Panc1 (cell line): ENCODE measurements at regions not wholly inside any gene's neighbourhood (a gene's known extent, or its start where the extent isn't known, plus 50 kb on each side); places are given as distances from the start of the nearest gene placed in this dataset.

ENCODE experiments used
- ATAC-seq: fragments of 200-7000 bp; cut with Tn5 transposase; 2 replicates; pipeline ENCODE4 v1.9.1; 2020; ENCODE audit warnings: mild to moderate bottlenecking, moderate library complexity
- BruUV-seq: library from RNA; stranded (reverse); fragments of 400-500 nt; replicated peaks from 2 replicates; lab custom pipeline; 2021; lab: Mats Ljungman, UMichigan
- CTCF ChIA-PET: fragments of 300-600 bp; sonication (Branson Sonifier 250); formaldehyde crosslinking; loops from one replicate; lab custom pipeline; 2022; ENCODE audit warnings: antibody characterized with exemption; lab: Charles Lee
- POLR2A ChIA-PET: fragments of 300-600 bp; sonication (Branson Sonifier 250); formaldehyde crosslinking; loops from one replicate; lab custom pipeline; 2022; ENCODE audit warnings: antibody characterized with exemption; lab: Charles Lee
- DNase-seq: peaks from one replicate; pipeline ENCODE4 v3.0.0-alpha.2; 2010; ENCODE audit warnings: low read depth, low spot score
- H3K27ac ChIP-seq: 2 replicates; pipeline ENCODE4 v1.5.1; 2011; ENCODE audit warnings: mild to moderate bottlenecking, low read length, inconsistent platforms
- H3K27me3 ChIP-seq: fragments of 200-500 bp; sonication (Bioruptor generic); 2 replicates; pipeline ENCODE4 v1.6.0; 2014; ENCODE audit warnings: low read length, inconsistent platforms; ENCODE audit not compliant: control insufficient read depth, insufficient read depth
- H3K36me3 ChIP-seq: fragments of 200-500 bp; sonication (Bioruptor generic); 2 replicates; pipeline ENCODE4 v1.5.1; 2014; ENCODE audit warnings: inconsistent platforms, mild to moderate bottlenecking, low read length, moderate library complexity; ENCODE audit not compliant: control insufficient read depth, insufficient read depth
- H3K4me1 ChIP-seq: 2 replicates; pipeline ENCODE4 v1.5.1; 2011; ENCODE audit warnings: inconsistent platforms, mild to moderate bottlenecking, low read length, moderate library complexity; ENCODE audit not compliant: control insufficient read depth, insufficient read depth
- H3K4me3 ChIP-seq, 2 experiments: 2 replicates each; pipeline ENCODE4 v1.5.1; 2011 to 2012; ENCODE audit warnings: low read depth in 2 of 2, low read length in 2 of 2, mild to moderate bottlenecking in 2 of 2, inconsistent platforms in 1 of 2, moderate library complexity in 1 of 2
- H3K9me3 ChIP-seq: fragments of 200-500 bp; sonication (Bioruptor generic); 2 replicates; pipeline ENCODE4 v1.5.1; 2014; ENCODE audit warnings: low read depth, mild to moderate bottlenecking, inconsistent platforms, low read length, moderate library complexity; ENCODE audit not compliant: control insufficient read depth, insufficient read depth
- CTCF ChIP-seq: fragments of 450-650 bp; IDR thresholded peaks from 2 replicates; pipeline ENCODE4 v1.5.1; 2017; ENCODE audit warnings: mild to moderate bottlenecking
- POLR2AphosphoS5 ChIP-seq: IDR thresholded peaks from 2 replicates; pipeline ENCODE4 v1.6.1; 2012; ENCODE audit warnings: mild to moderate bottlenecking, low read depth, low read length, moderate library complexity
- SIN3A ChIP-seq: IDR thresholded peaks from 2 replicates; pipeline ENCODE4 v1.6.1; 2012; ENCODE audit warnings: low read depth, mild to moderate bottlenecking, low read length, moderate library complexity, borderline replicate concordance; ENCODE audit not compliant: insufficient read depth
- TCF7L2 ChIP-seq: IDR thresholded peaks from 2 replicates; pipeline ENCODE4 v1.6.1; 2011; ENCODE audit warnings: mild to moderate bottlenecking, low read depth, low read length, inconsistent platforms
- in situ Hi-C: cut with HindIII; loops from 2 replicates; pipeline ENCODE4 v1.10.0; 2016; ENCODE audit warnings: low sequenced_read_pairs, low pct_unique_long_range_greater_than_20kb
- intact Hi-C: fragments of 100-400 bp; cut with micrococcal nuclease; formaldehyde crosslinking; loops from one replicate; pipeline ENCODE4 v1.10.0; 2022; ENCODE audit not compliant: unreplicated experiment
- TF ChIP-seq, protein P1 (sequence below), 2 experiments: IDR thresholded peaks; 2 replicates each; pipeline ENCODE4 v1.6.1; 2011 to 2012; ENCODE audit warnings: low read depth in 2 of 2, control low read depth in 1 of 2, low read length in 1 of 2, mild to moderate bottlenecking in 1 of 2, moderate library complexity in 1 of 2; ENCODE audit not compliant: insufficient read depth in 1 of 2

GRCh38 chr6:98343797-98344196 is 490.6 kb upstream of the POU3F2 start:
- in situ Hi-C loops (no loop called here), intact Hi-C loops (no loop called here)
- CTCF ChIA-PET = no interaction called here

GRCh38 chr6:98352348-98352747 is 482.0 kb upstream of the POU3F2 start:
- POLR2A ChIA-PET = no interaction called here
- Histone ChIP-seq H3K27me3 (no peaks in the 10 kb centered on the region), H3K4me3 (no peak overlapping the region), H3K4me1 (no peaks in the 10 kb centered on the region), H3K9me3 (no peaks in the 10 kb centered on the region), H3K36me3 (no peaks in the 10 kb centered on the region), H3K27ac (no peak overlapping the region)
- TF ChIP-seq SIN3A (no peak), CTCF (no peak), POLR2AphosphoS5 (no peak), TCF7L2 (no peak)
- TF ChIP-seq, protein P1, sequence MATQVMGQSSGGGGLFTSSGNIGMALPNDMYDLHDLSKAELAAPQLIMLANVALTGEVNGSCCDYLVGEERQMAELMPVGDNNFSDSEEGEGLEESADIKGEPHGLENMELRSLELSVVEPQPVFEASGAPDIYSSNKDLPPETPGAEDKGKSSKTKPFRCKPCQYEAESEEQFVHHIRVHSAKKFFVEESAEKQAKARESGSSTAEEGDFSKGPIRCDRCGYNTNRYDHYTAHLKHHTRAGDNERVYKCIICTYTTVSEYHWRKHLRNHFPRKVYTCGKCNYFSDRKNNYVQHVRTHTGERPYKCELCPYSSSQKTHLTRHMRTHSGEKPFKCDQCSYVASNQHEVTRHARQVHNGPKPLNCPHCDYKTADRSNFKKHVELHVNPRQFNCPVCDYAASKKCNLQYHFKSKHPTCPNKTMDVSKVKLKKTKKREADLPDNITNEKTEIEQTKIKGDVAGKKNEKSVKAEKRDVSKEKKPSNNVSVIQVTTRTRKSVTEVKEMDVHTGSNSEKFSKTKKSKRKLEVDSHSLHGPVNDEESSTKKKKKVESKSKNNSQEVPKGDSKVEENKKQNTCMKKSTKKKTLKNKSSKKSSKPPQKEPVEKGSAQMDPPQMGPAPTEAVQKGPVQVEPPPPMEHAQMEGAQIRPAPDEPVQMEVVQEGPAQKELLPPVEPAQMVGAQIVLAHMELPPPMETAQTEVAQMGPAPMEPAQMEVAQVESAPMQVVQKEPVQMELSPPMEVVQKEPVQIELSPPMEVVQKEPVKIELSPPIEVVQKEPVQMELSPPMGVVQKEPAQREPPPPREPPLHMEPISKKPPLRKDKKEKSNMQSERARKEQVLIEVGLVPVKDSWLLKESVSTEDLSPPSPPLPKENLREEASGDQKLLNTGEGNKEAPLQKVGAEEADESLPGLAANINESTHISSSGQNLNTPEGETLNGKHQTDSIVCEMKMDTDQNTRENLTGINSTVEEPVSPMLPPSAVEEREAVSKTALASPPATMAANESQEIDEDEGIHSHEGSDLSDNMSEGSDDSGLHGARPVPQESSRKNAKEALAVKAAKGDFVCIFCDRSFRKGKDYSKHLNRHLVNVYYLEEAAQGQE (IDR thresholded peaks at IDR 0.05; ENCODE audit: insufficient read depth in 1 of 2, low read depth in 2 of 2, low read length in 1 of 2) = no peak
- CTCF ChIA-PET = no interaction called here
- no peak for ATAC-seq
- DNase-seq = no peak
- intact Hi-C loops = no loop called here
- in situ Hi-C loops = no loop called here
- no TSS peak for BruUV-seq

More at GRCh38 chr6:98343797-98344196, 490.6 kb upstream of the POU3F2 start:
- Histone ChIP-seq H3K27me3 (no peaks in the 10 kb centered on the region), H3K4me3 (no peak overlapping the region), H3K36me3 (no peaks in the 10 kb centered on the region), H3K4me1 (no peaks in the 10 kb centered on the region), H3K9me3 (no peaks in the 10 kb centered on the region), H3K27ac (no peak overlapping the region)
- no peak for ATAC-seq
- POLR2A ChIA-PET = no interaction called here
- TF ChIP-seq CTCF = no peak
- TF ChIP-seq POLR2AphosphoS5 = no peak
- no peak for TF ChIP-seq SIN3A
- TF ChIP-seq, protein P1 (IDR thresholded peaks at IDR 0.05; ENCODE audit: insufficient read depth in 1 of 2, low read depth in 2 of 2, low read length in 1 of 2) = no peak
- TF ChIP-seq TCF7L2 = no peak
- no TSS peak for BruUV-seq
- DNase-seq = no peak
